ENCODE measurements at regions not wholly inside any gene's neighbourhood (a gene's known extent, or its start where the extent isn't known, plus 50 kb on each side); places are given as distances from the start of the nearest gene placed in this dataset.

- TF ChIP-seq CTCF (conservative IDR thresholded peaks at IDR 0.05; ENCODE audit: low read depth, low read length) (no peak), NFE2L2 (IDR thresholded peaks at IDR 0.05; ENCODE audit: low read depth, low read length) (no peak), POLR2A (IDR thresholded peaks at IDR 0.05; ENCODE audit: low read depth, low read length) (no peak)
Measured at GRCh38 chr12:131282292-131283080, 328.8 kb downstream of the ADGRD1 start.

All from IMR-90 (cell line).